A549 (cell line): ENCODE measurements at regions not wholly inside any gene's neighbourhood (a gene's known extent, or its start where the extent isn't known, plus 50 kb on each side); places are given as distances from the start of the nearest gene placed in this dataset.

ENCODE experiments used
- ATAC-seq, 2 experiments: fragments of 200-7000 bp in 1 of 2; fragments of >200 bp in 1 of 2; cut with Nextera tagmentation in 1 of 2; cut with Tn5 transposase in 1 of 2; 3 replicates each; pipeline versions ENCODE4 v1.8.0 to v1.9.1; 2018 to 2020; ENCODE audit warnings: mild to moderate bottlenecking in 1 of 2, moderate library complexity in 1 of 2
- CTCF ChIA-PET: fragments of 300-600 bp; sonication (Branson Sonifier 250); formaldehyde crosslinking; extraction: SDS; loops from one replicate; lab custom pipeline; 2021; ENCODE audit warnings: antibody characterized with exemption, inconsistent platforms; lab: Yijun Ruan, JAX
- POLR2A ChIA-PET: fragments of 350-600 bp; formaldehyde crosslinking; extraction: SDS; loops from one replicate; lab custom pipeline; 2021; ENCODE audit warnings: antibody characterized with exemption, inconsistent platforms; lab: Yijun Ruan, JAX
- DNase-seq, 2 experiments: peaks; one replicate each; pipeline versions ENCODE4 v3.0.0 to v3.0.0-alpha.2; 2011 to 2016; ENCODE audit warnings: low read depth in 1 of 2, low spot score in 1 of 2
- FAIRE-seq: peaks from 2 replicates; lab custom pipeline; 2011; peaks lifted over from hg19 to GRCh38; lab: Jason Lieb, UNC
- H3K27ac ChIP-seq, 2 experiments: fragments of >200 bp; sonication (Bioruptor Twin); formaldehyde crosslinking; 3 replicates each; pipeline ENCODE4 v1.5.1; 2016 to 2017
- H3K4me1 ChIP-seq: fragments of >200 bp; sonication (Bioruptor Twin); formaldehyde crosslinking; 3 replicates; pipeline ENCODE4 v1.6.1; 2016
- H3K4me2 ChIP-seq: fragments of >200 bp; sonication (Bioruptor Twin); formaldehyde crosslinking; 3 replicates; pipeline ENCODE4 v1.6.1; 2016
- H3K4me3 ChIP-seq: fragments of >200 bp; sonication (Bioruptor Twin); formaldehyde crosslinking; 3 replicates; pipeline ENCODE4 v1.5.1; 2016
- H3K9me3 ChIP-seq: fragments of >200 bp; sonication (Bioruptor Twin); formaldehyde crosslinking; 3 replicates; pipeline ENCODE4 v1.6.1; 2016
- CEBPB ChIP-seq, 2 experiments: fragments of >200 bp in 1 of 2; sonication (Bioruptor Twin) in 1 of 2; formaldehyde crosslinking in 1 of 2; IDR thresholded peaks; 2 replicates each; pipeline ENCODE4 v1.6.1; 2012 to 2016
- CHD4 ChIP-seq: fragments of 200-600 bp; sonication (generic); IDR thresholded peaks from 2 replicates; pipeline ENCODE4 v1.6.1; 2016; ENCODE audit warnings: antibody characterized with exemption, mild to moderate bottlenecking, borderline replicate concordance
- EP300 ChIP-seq, 2 experiments: fragments of >200 bp; sonication (Bioruptor Twin); formaldehyde crosslinking; IDR thresholded peaks; 2 replicates in 1 of 2; 3 replicates in 1 of 2; pipeline ENCODE4 v1.6.1; 2016 to 2017
- FOSL2 ChIP-seq, 2 experiments: fragments of 450-650 bp in 1 of 2; fragments of >200 bp in 1 of 2; sonication (Bioruptor Twin) in 1 of 2; formaldehyde crosslinking; IDR thresholded peaks; 2 replicates each; pipeline versions ENCODE4 v1.5.0 to v1.6.1; 2016 to 2020; ENCODE audit warnings: mild to moderate bottlenecking in 1 of 2, moderate library complexity in 1 of 2
- HDAC2 ChIP-seq: fragments of 200-600 bp; sonication (generic); IDR thresholded peaks from 2 replicates; pipeline ENCODE4 v1.6.1; 2016
- HOXA7 ChIP-seq: fragments of 250-450 bp; sonication (Bioruptor Pico); IDR thresholded peaks from 2 replicates; pipeline ENCODE4 v1.5.0; 2020; ENCODE audit warnings: mild to moderate bottlenecking, moderate library complexity
- HOXB13 ChIP-seq: fragments of 250-450 bp; sonication (Bioruptor Pico); IDR thresholded peaks from 2 replicates; pipeline ENCODE4 v1.5.0; 2020; ENCODE audit warnings: low read depth, mild to moderate bottlenecking, moderate library complexity
- POLR2A ChIP-seq: IDR thresholded peaks from 2 replicates; pipeline ENCODE4 v1.6.1; 2012; ENCODE audit warnings: mild to moderate bottlenecking, low read length
- SMC3 ChIP-seq: fragments of >200 bp; sonication (Bioruptor Twin); formaldehyde crosslinking; IDR thresholded peaks from 3 replicates; pipeline ENCODE4 v1.6.1; 2018; ENCODE audit warnings: inconsistent platforms
- ZFP36 ChIP-seq: fragments of 450-650 bp; IDR thresholded peaks from 2 replicates; pipeline ENCODE4 v1.6.1; 2014; ENCODE audit warnings: borderline replicate concordance; ENCODE audit not compliant: partially characterized antibody
- ZNF302 ChIP-seq: fragments of 250-450 bp; sonication (Bioruptor Pico); IDR thresholded peaks from 2 replicates; pipeline ENCODE4 v1.9.0; 2021; ENCODE audit warnings: inconsistent platforms, mild to moderate bottlenecking, moderate library complexity
- ZSCAN20 ChIP-seq: fragments of 250-450 bp; sonication (Bioruptor Pico); IDR thresholded peaks from 2 replicates; pipeline ENCODE4 v1.8.0; 2022; ENCODE audit warnings: mild to moderate bottlenecking, moderate library complexity
- WGBS: methylation state at CpG from one replicate; pipeline ENCODE4 v1.1.6; 2017; ENCODE audit errors: missing lambda C conversion rate; 5-methylcytosine and 5-hydroxymethylcytosine counted together
- TF ChIP-seq, protein P1 (sequence below): fragments of 150-350 bp; IDR thresholded peaks from 2 replicates; pipeline ENCODE4 v1.6.1; 2014; ENCODE audit warnings: low read depth, mild to moderate bottlenecking, low read length
- TF ChIP-seq, protein P2 (sequence below): fragments of 450-650 bp; IDR thresholded peaks from 2 replicates; pipeline ENCODE4 v1.6.1; 2014; ENCODE audit warnings: antibody characterized with exemption
- TF ChIP-seq, protein P3 (sequence below): IDR thresholded peaks from 2 replicates; pipeline ENCODE4 v1.6.1; 2012

DNA sequence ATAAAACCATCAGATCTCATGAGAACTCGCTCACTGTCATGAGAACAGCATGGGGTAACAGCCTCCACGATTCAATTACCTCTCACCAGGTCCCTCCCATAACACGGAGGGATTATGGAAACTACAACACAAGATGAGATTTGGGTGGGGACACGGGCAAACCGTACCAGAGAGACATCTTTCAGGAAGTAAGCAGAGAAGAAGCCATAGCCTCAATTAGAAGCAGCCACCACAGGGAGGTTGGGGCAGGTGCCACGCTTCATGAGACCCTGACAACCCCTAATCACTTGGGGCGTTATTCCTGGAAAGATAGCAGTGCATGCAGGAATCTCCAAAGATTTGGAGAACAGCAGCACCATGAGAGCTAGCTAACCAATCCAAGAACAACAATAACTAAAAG, 52.9 kb upstream of the SIRPG start:
- 5% methylated on average over 7 of the region's 7 CpGs for WGBS
- no peak for FAIRE-seq

DNA sequence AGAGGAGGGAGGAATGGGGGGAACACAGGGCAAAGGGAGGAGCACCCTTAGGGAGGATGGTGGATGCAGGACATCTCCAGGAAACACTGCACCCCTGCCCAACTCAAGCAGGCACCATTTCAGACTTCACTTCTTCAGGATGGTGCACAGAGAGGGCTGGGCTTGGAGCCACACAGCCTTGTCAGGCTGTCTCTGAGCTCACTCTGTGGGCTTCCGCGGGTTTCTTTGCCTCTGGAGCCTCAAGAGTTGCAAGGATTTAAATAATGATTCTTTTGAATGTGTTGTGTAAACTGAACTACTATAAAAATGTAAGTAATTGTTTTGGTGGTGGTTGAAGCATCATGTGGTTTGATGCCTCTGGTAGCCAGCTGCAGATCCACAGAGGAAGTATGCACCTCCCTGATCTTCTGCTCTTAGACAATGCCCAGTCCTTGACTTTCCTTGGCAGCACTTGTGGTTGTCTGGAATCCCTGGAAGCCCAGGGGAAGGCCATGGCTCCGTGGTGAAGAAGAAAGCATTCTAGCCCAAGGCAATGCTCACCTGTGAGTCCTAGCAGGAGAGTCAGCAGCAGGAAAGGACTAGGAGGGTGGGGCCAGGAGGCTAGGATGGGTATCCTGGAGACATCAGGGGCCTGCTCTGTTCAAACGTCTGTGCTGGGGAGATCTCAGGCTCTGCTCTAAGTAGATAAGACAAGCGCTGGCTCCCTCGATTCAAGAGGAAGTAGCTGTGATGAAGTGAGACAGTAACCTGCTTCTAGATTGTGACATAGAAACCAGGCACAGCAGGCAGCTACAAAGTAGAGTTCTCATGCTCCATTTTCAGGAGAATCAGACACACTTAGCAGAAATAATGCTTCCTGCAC, 50.2 kb upstream of the SIRPG start:
- WGBS = 27% methylated on average over 6 of the region's 6 CpGs
- CTCF ChIA-PET = no interaction called here
- Histone ChIP-seq H3K4me3 (no peak overlapping the region), H3K4me2 (no peak overlapping the region), H3K27ac (no peak overlapping the region), H3K9me3 (peaks cover 4% of the 10 kb centered on the region; the same call in 2 of the 3 replicates), H3K4me1 (no peaks in the 10 kb centered on the region)
- no peak for FAIRE-seq
- ATAC-seq = no peak
- DNase-seq = no peak
- POLR2A ChIA-PET = no interaction called here
- TF ChIP-seq, protein P1, sequence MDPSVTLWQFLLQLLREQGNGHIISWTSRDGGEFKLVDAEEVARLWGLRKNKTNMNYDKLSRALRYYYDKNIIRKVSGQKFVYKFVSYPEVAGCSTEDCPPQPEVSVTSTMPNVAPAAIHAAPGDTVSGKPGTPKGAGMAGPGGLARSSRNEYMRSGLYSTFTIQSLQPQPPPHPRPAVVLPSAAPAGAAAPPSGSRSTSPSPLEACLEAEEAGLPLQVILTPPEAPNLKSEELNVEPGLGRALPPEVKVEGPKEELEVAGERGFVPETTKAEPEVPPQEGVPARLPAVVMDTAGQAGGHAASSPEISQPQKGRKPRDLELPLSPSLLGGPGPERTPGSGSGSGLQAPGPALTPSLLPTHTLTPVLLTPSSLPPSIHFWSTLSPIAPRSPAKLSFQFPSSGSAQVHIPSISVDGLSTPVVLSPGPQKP = no peak
- TF ChIP-seq, protein P2, sequence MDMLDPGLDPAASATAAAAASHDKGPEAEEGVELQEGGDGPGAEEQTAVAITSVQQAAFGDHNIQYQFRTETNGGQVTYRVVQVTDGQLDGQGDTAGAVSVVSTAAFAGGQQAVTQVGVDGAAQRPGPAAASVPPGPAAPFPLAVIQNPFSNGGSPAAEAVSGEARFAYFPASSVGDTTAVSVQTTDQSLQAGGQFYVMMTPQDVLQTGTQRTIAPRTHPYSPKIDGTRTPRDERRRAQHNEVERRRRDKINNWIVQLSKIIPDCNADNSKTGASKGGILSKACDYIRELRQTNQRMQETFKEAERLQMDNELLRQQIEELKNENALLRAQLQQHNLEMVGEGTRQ = no peak
- no peak for TF ChIP-seq SMC3
- TF ChIP-seq CHD4 = no peak
- TF ChIP-seq EP300 (IDR thresholded peaks at IDR 0.05) = no peak
- TF ChIP-seq HDAC2 = no peak
- TF ChIP-seq POLR2A = no peak
- TF ChIP-seq CEBPB (IDR thresholded peaks at IDR 0.05) = no peak

More for the DNA sequence above, 52.9 kb upstream of the SIRPG start:
- Histone ChIP-seq H3K4me1 (no peaks in the 10 kb centered on the region), H3K4me3 (no peak overlapping the region), H3K9me3 (peaks cover 4% of the 10 kb centered on the region; the same call in 2 of the 3 replicates), H3K4me2 (no peak overlapping the region), H3K27ac (no peak overlapping the region)
- ChIA-PET CTCF (no interaction called here), POLR2A (no interaction called here)
- no peak for ATAC-seq
- no peak for DNase-seq
- no peak for TF ChIP-seq ZSCAN20 (CRISPR knock-in tag)
- no peak for TF ChIP-seq FOSL2 (IDR thresholded peaks at IDR 0.05)
- no peak for TF ChIP-seq FOSL2 (CRISPR knock-in tag; IDR thresholded peaks at IDR 0.05)
- TF ChIP-seq ZFP36 = no peak
- no peak for TF ChIP-seq HOXA7 (CRISPR knock-in tag)
- TF ChIP-seq, protein P3, sequence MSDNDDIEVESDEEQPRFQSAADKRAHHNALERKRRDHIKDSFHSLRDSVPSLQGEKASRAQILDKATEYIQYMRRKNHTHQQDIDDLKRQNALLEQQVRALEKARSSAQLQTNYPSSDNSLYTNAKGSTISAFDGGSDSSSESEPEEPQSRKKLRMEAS = no peak
- TF ChIP-seq ZNF302 (CRISPR knock-in tag) = no peak
- TF ChIP-seq EP300 (IDR thresholded peaks at IDR 0.05) = no peak
- TF ChIP-seq HOXB13 (CRISPR knock-in tag) = no peak
